DMS 273 treated with DMSO at 0.1 percent for 48 hours (cell line): ENCODE measurements at regions not wholly inside any gene's neighbourhood (a gene's known extent, or its start where the extent isn't known, plus 50 kb on each side); places are given as distances from the start of the nearest gene placed in this dataset.
A peak's percentile ranks its signal among the peaks of the same experiment; 100 is the strongest.
"Not testable (repeated sequence)": the region's sequence is repeated elsewhere in the genome, so short reads cannot be mapped to it uniquely, and the experiment has no call there.

Experiments used
- DNase-seq: peaks from one replicate; lab custom pipeline; 2025; lab: John Stamatoyannopoulos, UW

GRCh38 chr17:70446446-70446845 lies 277.1 kb downstream of the KCNJ2 start:
- DNase-seq, result peak; percentile 64

- DNase-seq, result no peak
Measured at GRCh38 chr17:70447588-70447987, 278.3 kb downstream of the KCNJ2 start.

- DNase-seq, result not testable (repeated sequence)
Measured at GRCh38 chr17:70453075-70453474, 283.7 kb downstream of the KCNJ2 start.

GRCh38 chr17:70454377-70454776 lies 285.0 kb downstream of the KCNJ2 start:
- DNase-seq, result no peak

- no peak for DNase-seq
Measured at GRCh38 chr17:70454908-70455307, 285.6 kb downstream of the KCNJ2 start.

- no peak for DNase-seq
Measured at GRCh38 chr17:70464995-70465394, 295.7 kb downstream of the KCNJ2 start.

GRCh38 chr17:70468661-70469060 lies 299.3 kb downstream of the KCNJ2 start:
- no peak for DNase-seq

GRCh38 chr17:70473049-70473448 lies 303.7 kb downstream of the KCNJ2 start:
- no peak for DNase-seq

GRCh38 chr17:70476368-70476767 lies 307.0 kb downstream of the KCNJ2 start:
- DNase-seq, result no peak

GRCh38 chr17:70478902-70479301 lies 309.6 kb downstream of the KCNJ2 start:
- DNase-seq, result no peak

GRCh38 chr17:70479779-70480178 lies 310.4 kb downstream of the KCNJ2 start:
- DNase-seq, result no peak

GRCh38 chr17:70483624-70484023 lies 314.3 kb downstream of the KCNJ2 start:
- no peak for DNase-seq

- DNase-seq, result no peak
Measured at GRCh38 chr17:70484050-70484449, 314.7 kb downstream of the KCNJ2 start.

- DNase-seq, result no peak
Measured at GRCh38 chr17:70484496-70484895, 315.2 kb downstream of the KCNJ2 start.

- DNase-seq, result no peak
Measured at GRCh38 chr17:70492368-70492767, 323.0 kb downstream of the KCNJ2 start.

GRCh38 chr17:70493277-70493874 lies 324.0 kb downstream of the KCNJ2 start:
- DNase-seq, result no peak

GRCh38 chr17:70498631-70499030 lies 329.3 kb downstream of the KCNJ2 start:
- DNase-seq, result no peak

- no peak for DNase-seq
Measured at GRCh38 chr17:70499067-70499786, 329.9 kb downstream of the KCNJ2 start.

GRCh38 chr17:70503449-70503848 lies 334.1 kb downstream of the KCNJ2 start:
- DNase-seq, result no peak

GRCh38 chr17:70510288-70510687 lies 341.0 kb downstream of the KCNJ2 start:
- no peak for DNase-seq

GRCh38 chr17:70517816-70518215 lies 348.5 kb downstream of the KCNJ2 start:
- DNase-seq, result no peak

GRCh38 chr17:70519300-70519699 lies 350.0 kb downstream of the KCNJ2 start:
- DNase-seq, result no peak

GRCh38 chr17:70520447-70520846 lies 351.1 kb downstream of the KCNJ2 start:
- DNase-seq, result no peak

GRCh38 chr17:70520956-70521355 lies 351.6 kb downstream of the KCNJ2 start:
- DNase-seq, result no peak
